Neural crest cell (in vitro differentiated cells): ENCODE measurements at regions not wholly inside any gene's neighbourhood (a gene's known extent, or its start where the extent isn't known, plus 50 kb on each side); places are given as distances from the start of the nearest gene placed in this dataset.

ENCODE experiments used
- DNase-seq: peaks from one replicate; pipeline ENCODE4 v3.0.0; 2021; ENCODE audit warnings: low read depth, mixed read lengths, low spot score
- H3K27ac Mint-ChIP-seq: one replicate; pipeline ENCODE4 v1.8.0; 2021; ENCODE audit warnings: mild to moderate bottlenecking, mixed read lengths; ENCODE audit not compliant: unreplicated experiment
- H3K27me3 Mint-ChIP-seq: 2 replicates; pipeline ENCODE4 v1.8.0; 2021; ENCODE audit warnings: low read depth, mild to moderate bottlenecking, mixed read lengths
- H3K36me3 Mint-ChIP-seq: 2 replicates; pipeline ENCODE4 v1.8.0; 2021; ENCODE audit warnings: low read depth, mild to moderate bottlenecking, mixed read lengths
- H3K4me1 Mint-ChIP-seq: 2 replicates; pipeline ENCODE4 v1.8.0; 2021; ENCODE audit warnings: mixed read lengths
- H3K4me3 Mint-ChIP-seq: one replicate; pipeline ENCODE4 v1.8.0; 2021; ENCODE audit warnings: mild to moderate bottlenecking, mixed read lengths
- H3K9me3 Mint-ChIP-seq: 2 replicates; pipeline ENCODE4 v1.8.0; 2021; ENCODE audit warnings: mixed read lengths
- CTCF ChIP-seq: fragments of 200-600 bp; sonication (generic); conservative IDR thresholded peaks from 2 replicates; pipeline ENCODE4 v1.5.0; 2021; ENCODE audit warnings: antibody characterized with exemption, mild to moderate bottlenecking

- TF ChIP-seq CTCF, result no peak
- H3K27me3 Mint-ChIP-seq, result peaks cover 3% of the 10 kb centered on the region
- peaks cover 17% of the 10 kb centered on the region for H3K4me1 Mint-ChIP-seq
- H3K27ac Mint-ChIP-seq, result no peak overlapping the region
- no peak overlapping the region for H3K4me3 Mint-ChIP-seq
- H3K9me3 Mint-ChIP-seq, result peaks cover 5% of the 10 kb centered on the region
- H3K36me3 Mint-ChIP-seq, result no peaks in the 10 kb centered on the region
- DNase-seq, result no peak
Observed at GRCh38 chr12:4118601-4119156, 154.9 kb upstream of the CCND2 start.

GRCh38 chr12:4118017-4118510 is 155.5 kb upstream of the CCND2 start:
- H3K27me3 Mint-ChIP-seq, result peaks cover 3% of the 10 kb centered on the region
- peaks cover 5% of the 10 kb centered on the region for H3K9me3 Mint-ChIP-seq
- peaks cover 17% of the 10 kb centered on the region for H3K4me1 Mint-ChIP-seq
- DNase-seq, result no peak
- no peak overlapping the region for H3K27ac Mint-ChIP-seq
- no peak for TF ChIP-seq CTCF
- no peaks in the 10 kb centered on the region for H3K36me3 Mint-ChIP-seq
- no peak overlapping the region for H3K4me3 Mint-ChIP-seq

GRCh38 chr12:4117386-4118016 is 156.1 kb upstream of the CCND2 start:
- no peak for DNase-seq
- no peak for TF ChIP-seq CTCF
- no peak overlapping the region for H3K27ac Mint-ChIP-seq
- H3K9me3 Mint-ChIP-seq, result peaks cover 5% of the 10 kb centered on the region
- no peak overlapping the region for H3K4me3 Mint-ChIP-seq
- H3K4me1 Mint-ChIP-seq, result peaks cover 17% of the 10 kb centered on the region
- no peaks in the 10 kb centered on the region for H3K36me3 Mint-ChIP-seq
- H3K27me3 Mint-ChIP-seq, result peaks cover 3% of the 10 kb centered on the region

GRCh38 chr12:4116251-4117111 is 157.1 kb upstream of the CCND2 start:
- Mint-ChIP-seq H3K27me3 (peaks cover 3% of the 10 kb centered on the region), H3K27ac (no peak overlapping the region), H3K4me1 (peaks cover 14% of the 10 kb centered on the region), H3K36me3 (no peaks in the 10 kb centered on the region), H3K4me3 (no peak overlapping the region), H3K9me3 (peaks cover 5% of the 10 kb centered on the region)
- TF ChIP-seq CTCF, result no peak
- DNase-seq, result no peak

- H3K27ac Mint-ChIP-seq, result no peak overlapping the region
- no peaks in the 10 kb centered on the region for H3K36me3 Mint-ChIP-seq
Observed at GRCh38 chr12:4115570-4115969, 158.0 kb upstream of the CCND2 start.

More at GRCh38 chr12:4115570-4115969, 158.0 kb upstream of the CCND2 start:
- Mint-ChIP-seq H3K27me3 (peaks cover 5% of the 10 kb centered on the region), H3K9me3 (peaks cover 3% of the 10 kb centered on the region), H3K4me3 (no peak overlapping the region), H3K4me1 (peaks cover 5% of the 10 kb centered on the region)
- TF ChIP-seq CTCF, result no peak
- DNase-seq, result no peak
